ENCODE measurements at regions not wholly inside any gene's neighbourhood (a gene's known extent, or its start where the extent isn't known, plus 50 kb on each side); places are given as distances from the start of the nearest gene placed in this dataset.
A peak's percentile ranks its signal among the peaks of the same experiment; 100 is the strongest.
"Not testable (repeated sequence)": the region's sequence is repeated elsewhere in the genome, so short reads cannot be mapped to it uniquely, and the experiment has no call there.

GRCh38 chr12:104906695-104907094 is 51.4 kb downstream of the SLC41A2 start:
- DNase-seq (ENCODE audit: low read depth) = no peak

- not testable (repeated sequence) for DNase-seq (ENCODE audit: low read depth)
These were observed 52.6 kb downstream of the SLC41A2 start for GRCh38 chr12:104905446-104905845.

- DNase-seq (ENCODE audit: low read depth) = no peak
These were observed 54.3 kb downstream of the SLC41A2 start for GRCh38 chr12:104903648-104904423.

GRCh38 chr12:104902125-104902524 is 56.0 kb downstream of the SLC41A2 start:
- DNase-seq (ENCODE audit: low read depth) = no peak

GRCh38 chr12:104896710-104897109 is 61.4 kb downstream of the SLC41A2 start:
- DNase-seq (ENCODE audit: low read depth) = no peak

- no peak for DNase-seq (ENCODE audit: low read depth)
These were observed 61.9 kb downstream of the SLC41A2 start for GRCh38 chr12:104896146-104896545.

- DNase-seq (ENCODE audit: low read depth) = no peak
These were observed 62.7 kb downstream of the SLC41A2 start for GRCh38 chr12:104895415-104895814.

GRCh38 chr12:104890476-104891096 is 67.5 kb downstream of the SLC41A2 start:
- DNase-seq (ENCODE audit: low read depth) = peak; percentile 0

- no peak for DNase-seq (ENCODE audit: low read depth)
These were observed 68.4 kb downstream of the SLC41A2 start for GRCh38 chr12:104889735-104890134.

GRCh38 chr12:104888892-104889291 is 69.2 kb downstream of the SLC41A2 start:
- DNase-seq (ENCODE audit: low read depth) = no peak

GRCh38 chr12:104888481-104888880 is 69.6 kb downstream of the SLC41A2 start:
- DNase-seq (ENCODE audit: low read depth) = no peak

GRCh38 chr12:104887452-104887851 is 70.6 kb downstream of the SLC41A2 start:
- no peak for DNase-seq (ENCODE audit: low read depth)

- DNase-seq (ENCODE audit: low read depth) = peak; percentile 35
These were observed 71.4 kb downstream of the SLC41A2 start for GRCh38 chr12:104886418-104887401.

- DNase-seq (ENCODE audit: low read depth) = not testable (repeated sequence)
These were observed 79.2 kb downstream of the SLC41A2 start for GRCh38 chr12:104878858-104879257.

- DNase-seq (ENCODE audit: low read depth) = peak; percentile 49
These were observed 80.9 kb downstream of the SLC41A2 start for GRCh38 chr12:104877103-104877705.

GRCh38 chr12:104873374-104873773 is 84.7 kb downstream of the SLC41A2 start:
- DNase-seq (ENCODE audit: low read depth) = peak; percentile 29

- no peak for DNase-seq (ENCODE audit: low read depth)
These were observed 87.3 kb downstream of the SLC41A2 start for GRCh38 chr12:104870797-104871196.

GRCh38 chr12:104866291-104866690 is 91.8 kb downstream of the SLC41A2 start:
- peak; percentile 3 for DNase-seq (ENCODE audit: low read depth)

- DNase-seq (ENCODE audit: low read depth) = peak; percentile 13
These were observed 93.0 kb downstream of the SLC41A2 start for GRCh38 chr12:104865080-104865479.

- no peak for DNase-seq (ENCODE audit: low read depth)
These were observed 93.4 kb downstream of the SLC41A2 start for GRCh38 chr12:104864668-104865067.

GRCh38 chr12:104863296-104863948 is 94.7 kb downstream of the SLC41A2 start:
- no peak for DNase-seq (ENCODE audit: low read depth)

Data from RPMI7951 (cell line).